GM21619 (cell line): ENCODE measurements at regions not wholly inside any gene's neighbourhood (a gene's known extent, or its start where the extent isn't known, plus 50 kb on each side); places are given as distances from the start of the nearest gene placed in this dataset.

ENCODE experiments used
- ATAC-seq: cut with Tn5 transposase; IDR thresholded peaks from one replicate; pipeline ENCODE4 v1.9.1; 2021; ENCODE audit not compliant: unreplicated experiment

- no peak for ATAC-seq
Measured at GRCh38 chr6:71512256-71512655, 223.6 kb downstream of the OGFRL1 start.

- no peak for ATAC-seq
Measured at GRCh38 chr6:71513036-71513435, 224.4 kb downstream of the OGFRL1 start.

GRCh38 chr6:71523548-71523947, 234.9 kb downstream of the OGFRL1 start:
- ATAC-seq: peak; percentile 61

GRCh38 chr6:71524201-71524600, 235.6 kb downstream of the OGFRL1 start:
- no peak for ATAC-seq

GRCh38 chr6:71527886-71528285, 239.3 kb downstream of the OGFRL1 start:
- no peak for ATAC-seq

- ATAC-seq: no peak
Measured at GRCh38 chr6:71529026-71529425, 240.4 kb downstream of the OGFRL1 start.

- ATAC-seq: no peak
Measured at GRCh38 chr6:71529769-71530168, 241.2 kb downstream of the OGFRL1 start.

- ATAC-seq: no peak
Measured at GRCh38 chr6:71531006-71531405, 242.4 kb downstream of the OGFRL1 start.

GRCh38 chr6:71531841-71532240, 243.2 kb downstream of the OGFRL1 start:
- ATAC-seq: no peak

GRCh38 chr6:71533939-71534379, 245.3 kb downstream of the OGFRL1 start:
- ATAC-seq: no peak

GRCh38 chr6:71534921-71535320, 246.3 kb downstream of the OGFRL1 start:
- no peak for ATAC-seq

GRCh38 chr6:71537717-71538116, 249.1 kb downstream of the OGFRL1 start:
- ATAC-seq: no peak

- no peak for ATAC-seq
Measured at GRCh38 chr6:71544028-71544427, 255.4 kb downstream of the OGFRL1 start.

GRCh38 chr6:71544906-71545305, 256.3 kb downstream of the OGFRL1 start:
- no peak for ATAC-seq

- ATAC-seq: no peak
Measured at GRCh38 chr6:71545905-71546304, 257.3 kb downstream of the OGFRL1 start.

GRCh38 chr6:71551798-71552197, 263.2 kb downstream of the OGFRL1 start:
- no peak for ATAC-seq

- ATAC-seq: no peak
Measured at GRCh38 chr6:71556141-71556540, 267.5 kb downstream of the OGFRL1 start.

GRCh38 chr6:71558974-71559373, 270.4 kb downstream of the OGFRL1 start:
- ATAC-seq: no peak

- no peak for ATAC-seq
Measured at GRCh38 chr6:71567562-71567961, 279.0 kb downstream of the OGFRL1 start.

GRCh38 chr6:71577766-71578165, 289.2 kb downstream of the OGFRL1 start:
- no peak for ATAC-seq

- ATAC-seq: no peak
Measured at GRCh38 chr6:71579902-71580301, 291.3 kb downstream of the OGFRL1 start.

GRCh38 chr6:71582820-71583219, 294.2 kb downstream of the OGFRL1 start:
- ATAC-seq: no peak

GRCh38 chr6:71584712-71585436, 296.3 kb downstream of the OGFRL1 start:
- ATAC-seq: no peak
